ENCODE measurements at regions not wholly inside any gene's neighbourhood (a gene's known extent, or its start where the extent isn't known, plus 50 kb on each side); places are given as distances from the start of the nearest gene placed in this dataset.

DNA sequence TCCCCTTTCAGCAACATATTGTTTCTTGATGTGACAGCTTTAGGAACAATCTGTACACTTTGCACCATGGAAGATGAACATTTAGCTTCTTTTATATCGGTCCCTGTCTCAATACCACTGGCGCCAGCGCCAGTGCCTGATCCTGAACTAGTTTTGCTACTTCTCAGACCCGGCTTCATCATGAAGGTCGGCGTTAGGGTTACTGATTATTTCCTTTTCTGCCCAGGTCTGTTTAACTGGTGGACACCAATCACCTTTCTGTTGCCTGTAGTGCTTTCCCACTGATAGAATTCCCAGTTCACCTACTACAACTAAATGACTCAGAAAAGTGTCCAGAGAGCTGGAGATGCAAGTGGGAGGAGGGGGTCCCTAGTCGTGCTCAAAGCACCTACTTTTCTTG lies 99.5 kb downstream of the MYCN start:
- TF ChIP-seq CHD1 (IDR thresholded peaks at IDR 0.05; ENCODE audit: low read depth, low read length) (no peak), POLR2A (IDR thresholded peaks at IDR 0.05; ENCODE audit: low read depth, low read length) (no peak), NFE2L2 (IDR thresholded peaks at IDR 0.05; ENCODE audit: low read depth, low read length) (no peak), CEBPB (IDR thresholded peaks at IDR 0.05; ENCODE audit: low read depth, low read length) (no peak), RCOR1 (IDR thresholded peaks at IDR 0.05; ENCODE audit: insufficient replicate concordance, low read length) (no peak), RFX5 (IDR thresholded peaks at IDR 0.05; ENCODE audit: low read depth, low read length) (no peak), MXI1 (IDR thresholded peaks at IDR 0.05; ENCODE audit: borderline replicate concordance, low read depth, low read length) (no peak), SMC3 (IDR thresholded peaks at IDR 0.05; ENCODE audit: low read depth, low read length) (no peak), FOS (IDR thresholded peaks at IDR 0.05; ENCODE audit: low read depth, low read length) (no peak), MAFK (IDR thresholded peaks at IDR 0.05; ENCODE audit: low read depth, low read length) (no peak), BHLHE40 (IDR thresholded peaks at IDR 0.05; ENCODE audit: low read depth, low read length) (no peak), RAD21 (IDR thresholded peaks at IDR 0.05; ENCODE audit: low read length) (no peak), MAZ (IDR thresholded peaks at IDR 0.05; ENCODE audit: borderline replicate concordance, low read depth, low read length) (no peak)
- TF ChIP-seq, protein P1, sequence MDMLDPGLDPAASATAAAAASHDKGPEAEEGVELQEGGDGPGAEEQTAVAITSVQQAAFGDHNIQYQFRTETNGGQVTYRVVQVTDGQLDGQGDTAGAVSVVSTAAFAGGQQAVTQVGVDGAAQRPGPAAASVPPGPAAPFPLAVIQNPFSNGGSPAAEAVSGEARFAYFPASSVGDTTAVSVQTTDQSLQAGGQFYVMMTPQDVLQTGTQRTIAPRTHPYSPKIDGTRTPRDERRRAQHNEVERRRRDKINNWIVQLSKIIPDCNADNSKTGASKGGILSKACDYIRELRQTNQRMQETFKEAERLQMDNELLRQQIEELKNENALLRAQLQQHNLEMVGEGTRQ (IDR thresholded peaks at IDR 0.05; ENCODE audit: low read depth, low read length), result no peak
- TF ChIP-seq, protein P2, sequence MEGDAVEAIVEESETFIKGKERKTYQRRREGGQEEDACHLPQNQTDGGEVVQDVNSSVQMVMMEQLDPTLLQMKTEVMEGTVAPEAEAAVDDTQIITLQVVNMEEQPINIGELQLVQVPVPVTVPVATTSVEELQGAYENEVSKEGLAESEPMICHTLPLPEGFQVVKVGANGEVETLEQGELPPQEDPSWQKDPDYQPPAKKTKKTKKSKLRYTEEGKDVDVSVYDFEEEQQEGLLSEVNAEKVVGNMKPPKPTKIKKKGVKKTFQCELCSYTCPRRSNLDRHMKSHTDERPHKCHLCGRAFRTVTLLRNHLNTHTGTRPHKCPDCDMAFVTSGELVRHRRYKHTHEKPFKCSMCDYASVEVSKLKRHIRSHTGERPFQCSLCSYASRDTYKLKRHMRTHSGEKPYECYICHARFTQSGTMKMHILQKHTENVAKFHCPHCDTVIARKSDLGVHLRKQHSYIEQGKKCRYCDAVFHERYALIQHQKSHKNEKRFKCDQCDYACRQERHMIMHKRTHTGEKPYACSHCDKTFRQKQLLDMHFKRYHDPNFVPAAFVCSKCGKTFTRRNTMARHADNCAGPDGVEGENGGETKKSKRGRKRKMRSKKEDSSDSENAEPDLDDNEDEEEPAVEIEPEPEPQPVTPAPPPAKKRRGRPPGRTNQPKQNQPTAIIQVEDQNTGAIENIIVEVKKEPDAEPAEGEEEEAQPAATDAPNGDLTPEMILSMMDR (conservative IDR thresholded peaks at IDR 0.05; ENCODE audit: low read depth, low read length), result no peak
- TF ChIP-seq, protein P3, sequence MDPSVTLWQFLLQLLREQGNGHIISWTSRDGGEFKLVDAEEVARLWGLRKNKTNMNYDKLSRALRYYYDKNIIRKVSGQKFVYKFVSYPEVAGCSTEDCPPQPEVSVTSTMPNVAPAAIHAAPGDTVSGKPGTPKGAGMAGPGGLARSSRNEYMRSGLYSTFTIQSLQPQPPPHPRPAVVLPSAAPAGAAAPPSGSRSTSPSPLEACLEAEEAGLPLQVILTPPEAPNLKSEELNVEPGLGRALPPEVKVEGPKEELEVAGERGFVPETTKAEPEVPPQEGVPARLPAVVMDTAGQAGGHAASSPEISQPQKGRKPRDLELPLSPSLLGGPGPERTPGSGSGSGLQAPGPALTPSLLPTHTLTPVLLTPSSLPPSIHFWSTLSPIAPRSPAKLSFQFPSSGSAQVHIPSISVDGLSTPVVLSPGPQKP (IDR thresholded peaks at IDR 0.05; ENCODE audit: borderline replicate concordance, low read depth, low read length), result no peak
- no peak overlapping the region for H3K4ac ChIP-seq (ENCODE audit: low read depth, low read length)
- H3K27ac ChIP-seq (ENCODE audit: insufficient read depth, low read length), result no peak overlapping the region
- ATAC-seq (ENCODE audit: low read depth) (no peak), DNase-seq (no peak)
- no peaks in the 10 kb centered on the region for H3K9me1 ChIP-seq (ENCODE audit: insufficient read depth, low read length)
- no peak overlapping the region for H3K23ac ChIP-seq (ENCODE audit: low read depth, low read length)
- H4K91ac ChIP-seq (ENCODE audit: insufficient read depth, low read depth, low read length), result no peak overlapping the region
- no peaks in the 10 kb centered on the region for H4K20me1 ChIP-seq (ENCODE audit: insufficient read depth, low read length)
- H2AFZ ChIP-seq (replicated peaks; ENCODE audit: low read length, poor library complexity), result no peak overlapping the region
- no peak overlapping the region for H2BK120ac ChIP-seq (ENCODE audit: low read depth, low read length)
- CTCF ChIA-PET, result no interaction called here
- H3K9ac ChIP-seq (ENCODE audit: low read depth, low read length), result no peak overlapping the region
- H3K27me3 ChIP-seq (ENCODE audit: control insufficient read depth, insufficient read depth, low read length), result no peaks in the 10 kb centered on the region
- WGBS, 2 experiments (ENCODE audit: extremely low coverage in 2 of 2, insufficient read length in 1 of 2), result 33% methylated on average over 3 of the region's 7 CpGs; no CpG with 5 or more reads in 1 of the 2 experiments
- no peak overlapping the region for H2AK5ac ChIP-seq (ENCODE audit: low read depth, low read length)
- H3K4me3 ChIP-seq (ENCODE audit: insufficient read depth, low read depth, low read length), result no peak overlapping the region
- no peak overlapping the region for H4K5ac ChIP-seq (ENCODE audit: low read depth, low read length)
- intact Hi-C loops (cut with micrococcal nuclease) (no loop called here), dilution Hi-C loops (cut with HindIII; ENCODE audit: low sequenced_read_pairs, unreplicated experiment) (no loop called here), in situ Hi-C loops (cut with MboI; ENCODE audit: low sequenced_read_pairs) (no loop called here)
- no peak overlapping the region for H3K4me2 ChIP-seq (ENCODE audit: low read depth, low read length)
- peaks cover 42% of the 10 kb centered on the region for H3K9me3 ChIP-seq (ENCODE audit: control insufficient read depth, insufficient read depth, low read length)
- no peak overlapping the region for H3K14ac ChIP-seq (replicated peaks; ENCODE audit: low read depth, low read length)
- BruUV-seq (replicated peaks), result no TSS peak
- no peak overlapping the region for H2BK5ac ChIP-seq (ENCODE audit: low read depth, low read length, poor library complexity, severe bottlenecking)
- no peak overlapping the region for H4K8ac ChIP-seq (ENCODE audit: low read depth in 2 of 2, low read length in 2 of 2)
- no peak overlapping the region for H2AK9ac ChIP-seq (replicated peaks; ENCODE audit: low read depth, low read length, poor library complexity)
- no peak overlapping the region for H2BK20ac ChIP-seq (ENCODE audit: low read depth, low read length)
- no peak overlapping the region for H2BK15ac ChIP-seq (ENCODE audit: low read depth, low read length)
- no peaks in the 10 kb centered on the region for H3K36me3 ChIP-seq (ENCODE audit: control insufficient read depth, insufficient read depth, low read length)
- H3K4me1 ChIP-seq (ENCODE audit: control insufficient read depth, insufficient read depth, low read length), result no peaks in the 10 kb centered on the region
- H3K18ac ChIP-seq (ENCODE audit: low read depth, low read length), result no peak overlapping the region
- H3K56ac ChIP-seq (ENCODE audit: extremely low read depth, insufficient read depth, low read length), result no peak overlapping the region
- no peaks in the 10 kb centered on the region for H3K79me1 ChIP-seq (ENCODE audit: low read depth in 1 of 2, low read length in 2 of 2)
- POLR2A ChIA-PET (ENCODE audit: unreplicated experiment), result no interaction called here

Data from IMR-90 (cell line).